ENCODE measurements at regions not wholly inside any gene's neighbourhood (a gene's known extent, or its start where the extent isn't known, plus 50 kb on each side); places are given as distances from the start of the nearest gene placed in this dataset.
"Not testable (repeated sequence)": the region's sequence is repeated elsewhere in the genome, so short reads cannot be mapped to it uniquely, and the experiment has no call there.

- in situ Hi-C loops (cut with HindIII; ENCODE audit: low pct_unique_long_range_greater_than_20kb, low sequenced_read_pairs): no loop called here
Measured at GRCh38 chr10:52368725-52369124, 54.6 kb downstream of the DKK1 start.

DNA sequence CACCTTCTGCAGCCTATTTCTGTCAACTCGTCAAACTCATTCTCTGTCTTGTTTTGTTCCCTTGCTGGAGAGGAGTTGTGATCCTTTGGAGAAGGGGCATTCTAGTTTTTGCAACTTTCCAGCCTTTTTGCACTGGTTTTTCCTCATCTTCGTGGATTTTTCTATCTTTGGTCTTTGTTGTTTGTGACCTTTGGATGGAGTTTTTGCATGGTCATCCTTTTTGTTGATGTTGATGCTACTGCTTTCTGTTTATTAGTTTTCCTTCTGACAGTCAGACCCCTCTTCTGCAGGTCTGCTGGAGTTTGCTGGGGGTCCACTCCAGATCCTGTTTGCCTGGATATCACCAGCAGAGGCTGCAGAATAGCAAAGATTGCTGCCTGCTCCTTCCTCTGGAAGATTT lies 60.1 kb downstream of the DKK1 start:
- DNase-seq (ENCODE audit: low read depth, low spot score); in situ Hi-C loops (cut with HindIII; ENCODE audit: low pct_unique_long_range_greater_than_20kb, low sequenced_read_pairs): not testable (repeated sequence)

More at GRCh38 chr10:52368725-52369124, 54.6 kb downstream of the DKK1 start:
- DNase-seq (ENCODE audit: low read depth, low spot score): peak; percentile 40

GRCh38 chr10:52376694-52377354 lies 62.7 kb downstream of the DKK1 start:
- in situ Hi-C loops (cut with HindIII; ENCODE audit: low pct_unique_long_range_greater_than_20kb, low sequenced_read_pairs): no loop called here
- no peak for DNase-seq (ENCODE audit: low read depth, low spot score)

GRCh38 chr10:52378124-52378523 lies 64.0 kb downstream of the DKK1 start:
- in situ Hi-C loops (cut with HindIII; ENCODE audit: low pct_unique_long_range_greater_than_20kb, low sequenced_read_pairs): no loop called here
- no peak for DNase-seq (ENCODE audit: low read depth, low spot score)

DNA sequence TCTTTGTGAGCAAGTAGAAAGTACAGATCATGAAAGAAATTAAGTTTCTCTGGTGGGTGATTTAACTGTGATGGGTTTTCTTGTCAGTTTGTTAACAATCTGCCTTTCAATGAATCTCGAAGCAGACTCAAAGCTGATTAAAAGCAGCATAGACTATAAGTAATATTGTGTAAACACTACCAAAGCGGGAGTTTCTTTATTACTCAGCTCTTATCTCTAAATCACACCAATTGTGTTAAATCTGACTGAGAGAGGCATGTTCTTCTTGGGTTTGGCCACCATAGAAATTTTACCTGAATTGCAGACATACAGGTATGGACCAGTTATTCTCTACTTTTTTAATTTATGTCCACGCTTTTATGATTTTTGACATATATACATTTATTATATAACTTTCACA lies 65.2 kb downstream of the DKK1 start:
- no peak for DNase-seq (ENCODE audit: low read depth, low spot score)
- in situ Hi-C loops (cut with HindIII; ENCODE audit: low pct_unique_long_range_greater_than_20kb, low sequenced_read_pairs): no loop called here

DNA sequence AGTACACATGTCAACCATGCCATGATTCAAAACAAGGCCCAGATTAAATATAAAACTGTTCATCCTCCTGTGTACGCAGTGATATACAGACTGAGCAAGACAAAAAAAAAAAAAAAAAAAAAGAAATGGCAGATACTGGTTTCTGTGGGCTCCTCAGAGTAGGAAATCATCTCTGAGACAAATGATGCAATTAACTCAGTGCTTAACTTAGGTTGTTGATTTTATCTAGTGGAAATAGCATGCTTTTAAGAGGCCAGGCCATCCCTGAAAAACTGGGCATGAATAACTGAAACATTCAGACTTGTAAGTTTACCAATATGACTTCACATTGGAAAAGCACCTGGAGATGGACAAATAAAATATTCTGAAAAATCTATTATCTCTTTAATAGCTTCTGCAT lies 69.0 kb downstream of the DKK1 start:
- in situ Hi-C loops (cut with HindIII; ENCODE audit: low pct_unique_long_range_greater_than_20kb, low sequenced_read_pairs): no loop called here
- DNase-seq (ENCODE audit: low read depth, low spot score): no peak

GRCh38 chr10:52387744-52388143 lies 73.7 kb downstream of the DKK1 start:
- in situ Hi-C loops (cut with HindIII; ENCODE audit: low pct_unique_long_range_greater_than_20kb, low sequenced_read_pairs): no loop called here
- no peak for DNase-seq (ENCODE audit: low read depth, low spot score)

GRCh38 chr10:52390388-52390787 lies 76.3 kb downstream of the DKK1 start:
- DNase-seq (ENCODE audit: low read depth, low spot score): no peak
- in situ Hi-C loops (cut with HindIII; ENCODE audit: low pct_unique_long_range_greater_than_20kb, low sequenced_read_pairs): no loop called here

GRCh38 chr10:52391927-52392602 lies 78.0 kb downstream of the DKK1 start:
- no peak for DNase-seq (ENCODE audit: low read depth, low spot score)
- in situ Hi-C loops (cut with HindIII; ENCODE audit: low pct_unique_long_range_greater_than_20kb, low sequenced_read_pairs): no loop called here

DNA sequence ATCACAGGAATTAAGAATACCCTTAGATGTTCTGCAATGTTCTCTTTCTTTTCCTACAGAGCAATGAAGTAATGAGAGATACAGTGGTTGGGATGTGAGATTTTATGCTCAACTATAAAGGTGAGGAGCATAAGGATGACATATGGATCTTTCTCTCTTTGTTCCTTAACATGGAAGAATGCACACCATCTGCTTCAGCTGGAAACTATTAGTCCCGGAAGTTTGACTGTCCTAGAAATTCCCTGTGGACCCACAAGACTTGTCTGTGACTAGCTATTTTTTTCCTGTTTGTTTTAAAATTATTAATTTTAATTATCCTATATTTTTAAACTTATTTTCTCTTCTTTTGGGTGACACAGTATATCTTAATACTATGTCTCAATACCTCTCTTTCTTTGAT lies 80.2 kb downstream of the DKK1 start:
- DNase-seq (ENCODE audit: low read depth, low spot score): no peak
- in situ Hi-C loops (cut with HindIII; ENCODE audit: low pct_unique_long_range_greater_than_20kb, low sequenced_read_pairs): no loop called here

GRCh38 chr10:52400562-52400961 lies 86.5 kb downstream of the DKK1 start:
- in situ Hi-C loops (cut with HindIII; ENCODE audit: low pct_unique_long_range_greater_than_20kb, low sequenced_read_pairs): no loop called here
- no peak for DNase-seq (ENCODE audit: low read depth, low spot score)

GRCh38 chr10:52403801-52404200 lies 89.7 kb downstream of the DKK1 start:
- DNase-seq (ENCODE audit: low read depth, low spot score); in situ Hi-C loops (cut with HindIII; ENCODE audit: low pct_unique_long_range_greater_than_20kb, low sequenced_read_pairs): not testable (repeated sequence)

DNA sequence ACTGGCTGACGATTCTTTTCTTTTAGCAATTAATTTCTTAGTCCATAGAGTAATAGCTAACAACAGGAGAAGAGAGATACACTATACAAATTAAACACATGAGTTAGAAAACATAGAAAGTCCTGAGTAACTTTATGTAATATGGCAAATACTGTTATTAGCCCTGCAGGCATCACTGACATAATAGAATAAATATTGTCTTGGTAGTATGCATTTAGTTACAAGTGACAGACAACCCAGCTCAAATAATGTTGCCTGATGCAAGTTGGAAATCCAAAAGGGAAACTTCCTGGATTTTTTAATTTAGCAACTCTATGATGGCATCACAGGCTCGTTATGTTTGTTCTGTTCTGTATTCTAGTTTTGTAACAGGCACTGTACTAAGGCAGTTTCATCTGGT lies 95.1 kb downstream of the DKK1 start:
- no peak for DNase-seq (ENCODE audit: low read depth, low spot score)
- in situ Hi-C loops (cut with HindIII; ENCODE audit: low pct_unique_long_range_greater_than_20kb, low sequenced_read_pairs): no loop called here

DNA sequence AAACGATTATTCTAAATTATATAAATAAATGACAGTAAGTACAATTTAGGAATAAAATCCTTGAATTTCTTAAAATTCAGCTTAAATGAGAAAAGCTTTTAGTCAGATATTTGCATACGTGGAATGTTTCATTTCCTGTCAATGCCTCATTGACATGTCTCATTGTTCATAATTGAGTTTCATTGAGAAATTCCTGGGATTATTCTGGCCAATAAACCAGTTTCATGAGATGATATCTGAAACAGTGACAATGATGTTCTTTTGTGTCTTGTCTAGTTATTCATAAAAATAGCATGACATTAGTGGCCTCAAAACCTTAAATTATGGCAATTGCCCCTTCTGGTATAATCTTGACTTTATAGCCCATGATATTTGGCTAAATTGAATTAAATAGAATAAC lies 95.8 kb downstream of the DKK1 start:
- DNase-seq (ENCODE audit: low read depth, low spot score): peak; percentile 35
- in situ Hi-C loops (cut with HindIII; ENCODE audit: low pct_unique_long_range_greater_than_20kb, low sequenced_read_pairs): no loop called here

GRCh38 chr10:52410916-52411315 lies 96.8 kb downstream of the DKK1 start:
- in situ Hi-C loops (cut with HindIII; ENCODE audit: low pct_unique_long_range_greater_than_20kb, low sequenced_read_pairs): no loop called here
- DNase-seq (ENCODE audit: low read depth, low spot score): no peak

DNA sequence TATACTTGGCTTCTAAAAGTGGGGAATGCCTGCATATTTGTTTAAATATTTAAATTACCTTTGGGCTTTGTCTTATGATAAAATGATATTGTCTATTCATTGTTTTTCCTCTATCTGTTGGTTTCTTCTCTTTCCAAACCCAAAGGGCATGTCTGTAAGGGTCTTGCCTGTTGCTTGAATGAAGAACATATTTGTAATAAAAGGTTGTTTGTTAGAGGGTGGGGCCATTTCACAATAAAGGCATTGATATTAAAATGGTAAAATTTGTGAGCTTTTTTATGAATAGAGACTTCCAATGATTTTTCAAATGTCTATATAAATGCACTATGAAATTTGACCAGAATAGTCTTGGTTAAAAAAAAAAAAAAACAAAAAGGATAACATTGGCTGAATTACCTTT lies 105.2 kb downstream of the DKK1 start:
- peak; percentile 87 for DNase-seq (ENCODE audit: low read depth, low spot score)
- in situ Hi-C loops (cut with HindIII; ENCODE audit: low pct_unique_long_range_greater_than_20kb, low sequenced_read_pairs): no loop called here

DNA sequence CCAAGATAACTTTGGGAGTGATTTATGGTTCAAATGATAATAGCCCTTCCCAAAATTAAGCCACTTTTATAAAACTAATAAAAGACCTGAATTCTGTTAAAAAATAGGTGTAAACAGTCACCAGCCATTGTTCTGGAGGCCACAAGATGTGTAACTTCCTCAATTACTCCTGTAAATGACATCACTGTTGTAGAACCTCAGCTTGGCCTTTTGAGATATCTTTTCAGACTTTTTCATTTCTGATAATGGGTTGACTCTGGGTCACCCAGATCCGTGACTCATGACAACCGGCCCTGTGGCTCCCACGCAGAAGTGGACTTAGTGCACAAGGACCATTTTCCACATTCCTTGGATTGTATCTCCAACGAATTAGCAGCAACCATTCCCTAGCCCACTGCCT lies 106.6 kb downstream of the DKK1 start:
- DNase-seq (ENCODE audit: low read depth, low spot score): no peak
- in situ Hi-C loops (cut with HindIII; ENCODE audit: low pct_unique_long_range_greater_than_20kb, low sequenced_read_pairs): no loop called here

DNA sequence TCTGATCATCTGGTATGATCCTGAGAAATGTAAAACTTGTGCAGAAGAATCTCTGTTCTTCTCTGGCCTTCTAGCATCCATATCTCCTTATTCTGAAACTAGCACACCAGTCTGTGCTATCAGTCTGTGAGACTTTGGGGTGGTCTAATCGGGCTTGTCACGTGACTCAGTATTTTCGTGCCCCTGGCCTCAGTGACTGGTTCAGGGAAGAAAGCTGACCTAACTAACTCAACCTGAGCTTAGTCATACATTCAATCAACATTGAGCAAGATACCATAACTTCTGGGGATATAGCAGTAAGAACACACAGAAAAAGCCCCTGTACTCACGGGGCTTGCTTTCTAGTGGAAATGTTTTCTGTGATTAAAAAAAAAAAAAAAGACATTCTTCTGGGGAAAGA lies 109.3 kb downstream of the DKK1 start:
- in situ Hi-C loops (cut with HindIII; ENCODE audit: low pct_unique_long_range_greater_than_20kb, low sequenced_read_pairs): no loop called here
- DNase-seq (ENCODE audit: low read depth, low spot score): no peak

GRCh38 chr10:52424341-52424740 lies 110.3 kb downstream of the DKK1 start:
- no peak for DNase-seq (ENCODE audit: low read depth, low spot score)
- in situ Hi-C loops (cut with HindIII; ENCODE audit: low pct_unique_long_range_greater_than_20kb, low sequenced_read_pairs): no loop called here

Measured in SK-MEL-5 (cell line).